GM23248 (cell line): ENCODE measurements at regions not wholly inside any gene's neighbourhood (a gene's known extent, or its start where the extent isn't known, plus 50 kb on each side); places are given as distances from the start of the nearest gene placed in this dataset.

Experiments used
- DNase-seq: peaks from one replicate; pipeline ENCODE4 v3.0.0-alpha.2; 2015
- H2AFZ ChIP-seq: fragments of 200-600 bp; sonication (generic); 2 replicates; pipeline ENCODE4 v1.6.1; 2016; ENCODE audit warnings: antibody characterized with exemption
- H3F3A ChIP-seq: fragments of 200-600 bp; sonication (generic); 2 replicates; pipeline ENCODE4 v1.6.1; 2016; ENCODE audit warnings: mild to moderate bottlenecking, antibody characterized with exemption, mixed run types; ENCODE audit not compliant: insufficient read depth
- H3K27ac ChIP-seq: fragments of 200-600 bp; sonication (generic); 2 replicates; pipeline ENCODE4 v1.5.1; 2016; ENCODE audit warnings: mild to moderate bottlenecking
- H3K27me3 ChIP-seq: fragments of 200-600 bp; sonication (generic); replicated peaks from 2 replicates; pipeline ENCODE4 v1.6.1; 2016; ENCODE audit warnings: mild to moderate bottlenecking; ENCODE audit not compliant: insufficient read depth
- H3K36me3 ChIP-seq: fragments of 200-600 bp; sonication (generic); 2 replicates; pipeline ENCODE4 v1.6.1; 2016; ENCODE audit warnings: low read depth, mild to moderate bottlenecking
- H3K4me1 ChIP-seq: fragments of 200-600 bp; sonication (generic); 2 replicates; pipeline ENCODE4 v1.6.1; 2016; ENCODE audit warnings: mild to moderate bottlenecking; ENCODE audit not compliant: insufficient read depth
- H3K4me2 ChIP-seq: fragments of 200-600 bp; sonication (generic); one replicate; pipeline ENCODE4 v1.6.1; 2016; ENCODE audit warnings: mild to moderate bottlenecking; ENCODE audit not compliant: unreplicated experiment
- H3K4me3 ChIP-seq: fragments of 200-600 bp; sonication (generic); 2 replicates; pipeline ENCODE4 v1.5.1; 2016; ENCODE audit warnings: mild to moderate bottlenecking
- H3K79me2 ChIP-seq: fragments of 200-600 bp; sonication (generic); 2 replicates; pipeline ENCODE4 v1.6.1; 2016; ENCODE audit warnings: mild to moderate bottlenecking; ENCODE audit not compliant: insufficient read depth
- H3K9ac ChIP-seq: fragments of 200-600 bp; sonication (generic); 2 replicates; pipeline ENCODE4 v1.6.1; 2016; ENCODE audit warnings: mild to moderate bottlenecking
- H3K9me2 ChIP-seq: fragments of 200-600 bp; sonication (generic); 2 replicates; pipeline ENCODE4 v1.6.1; 2016; ENCODE audit warnings: mixed run types, mild to moderate bottlenecking, moderate library complexity; ENCODE audit not compliant: insufficient read depth
- H3K9me3 ChIP-seq: fragments of 200-600 bp; sonication (generic); one replicate; pipeline ENCODE4 v1.6.1; 2017; ENCODE audit warnings: low read depth
- H4K20me1 ChIP-seq: fragments of 200-600 bp; sonication (generic); 2 replicates; pipeline ENCODE4 v1.6.0; 2016; ENCODE audit not compliant: insufficient read depth
- EZH2 ChIP-seq: fragments of 200-600 bp; sonication (generic); IDR thresholded peaks from 2 replicates; pipeline ENCODE4 v1.6.1; 2018; ENCODE audit warnings: antibody characterized with exemption, mild to moderate bottlenecking; ENCODE audit not compliant: insufficient read depth, poor library complexity, severe bottlenecking
- EZH2phosphoT487 ChIP-seq: fragments of 200-600 bp; sonication (generic); IDR thresholded peaks from 2 replicates; pipeline ENCODE4 v1.6.1; 2018; ENCODE audit warnings: antibody characterized with exemption, moderate library complexity, mild to moderate bottlenecking, low read depth; ENCODE audit not compliant: insufficient read depth
- WGBS, 2 experiments: methylation state at CpG; one replicate each; pipeline ENCODE4 v1.1.6; 2015 to 2017; ENCODE audit warnings: low lambda C conversion rate in 2 of 2, low coverage in 1 of 2; ENCODE audit errors: missing lambda C conversion rate in 2 of 2; 5-methylcytosine and 5-hydroxymethylcytosine counted together
- in situ Hi-C: fragments of 300-500 bp; cut with MboI; formaldehyde crosslinking; loops from 2 replicates; pipeline ENCODE4 v1.15.0; 2020

- in situ Hi-C loops = no loop called here
- Histone ChIP-seq H3K4me3 (no peak overlapping the region), H3K9ac (no peak overlapping the region), H3K79me2 (no peaks in the 10 kb centered on the region), H3K4me2 (no peak overlapping the region), H3K27me3 (no peaks in the 10 kb centered on the region), H2AFZ (no peak overlapping the region), H3K9me2 (no peaks in the 10 kb centered on the region), H3K36me3 (no peaks in the 10 kb centered on the region), H3K9me3 (no peaks in the 10 kb centered on the region), H4K20me1 (no peaks in the 10 kb centered on the region), H3K4me1 (no peaks in the 10 kb centered on the region), H3F3A (no peaks in the 10 kb centered on the region), H3K27ac (no peak overlapping the region)
- WGBS, 2 experiments = 10 to 13% methylated on average over 1 of the region's 1 CpG
- TF ChIP-seq EZH2 (no peak), EZH2phosphoT487 (no peak)
- DNase-seq = no peak
Measured at GRCh38 chr3:148457886-148458285, 239.8 kb upstream of the AGTR1 start.

- Histone ChIP-seq H3K9me3 (no peaks in the 10 kb centered on the region), H4K20me1 (no peaks in the 10 kb centered on the region), H3K4me3 (no peak overlapping the region), H3K9me2 (no peaks in the 10 kb centered on the region), H3K4me2 (no peak overlapping the region), H3F3A (0 out of 2 replicates have a peak, but pooled peaks cover 8% of the 10 kb centered on the region), H3K4me1 (peaks cover 12% of the 10 kb centered on the region), H2AFZ (no peak overlapping the region), H3K27ac (no peak overlapping the region), H3K36me3 (no peaks in the 10 kb centered on the region), H3K27me3 (no peaks in the 10 kb centered on the region), H3K9ac (no peak overlapping the region), H3K79me2 (no peaks in the 10 kb centered on the region)
- TF ChIP-seq EZH2 (no peak), EZH2phosphoT487 (no peak)
- peak; percentile 47 for DNase-seq
- in situ Hi-C loops = no loop called here
- WGBS, 2 experiments = 67 to 70% methylated on average over 1 of the region's 1 CpG
Measured at GRCh38 chr3:148459931-148460513, 237.7 kb upstream of the AGTR1 start.

GRCh38 chr3:148460686-148461085 is 237.0 kb upstream of the AGTR1 start:
- DNase-seq = no peak
- no peaks in the 10 kb centered on the region for H3K79me2 ChIP-seq
- H3K27ac ChIP-seq = no peak overlapping the region
- no peaks in the 10 kb centered on the region for H3K36me3 ChIP-seq
- H3K9me2 ChIP-seq = no peaks in the 10 kb centered on the region
- H3K4me2 ChIP-seq = no peak overlapping the region
- WGBS, 2 experiments = 85 to 86% methylated on average over 3 of the region's 3 CpGs
- no peaks in the 10 kb centered on the region for H4K20me1 ChIP-seq
- peaks cover 16% of the 10 kb centered on the region for H3K4me1 ChIP-seq
- no peak overlapping the region for H2AFZ ChIP-seq
- peaks cover 10% of the 10 kb centered on the region; the same call in 1 of the 2 replicates for H3F3A ChIP-seq
- in situ Hi-C loops = no loop called here
- no peaks in the 10 kb centered on the region for H3K9me3 ChIP-seq
- no peaks in the 10 kb centered on the region for H3K27me3 ChIP-seq
- no peak overlapping the region for H3K9ac ChIP-seq
- no peak for TF ChIP-seq EZH2phosphoT487
- no peak for TF ChIP-seq EZH2
- no peak overlapping the region for H3K4me3 ChIP-seq

- no peak overlapping the region for H3K4me3 ChIP-seq
- no peak overlapping the region for H3K4me2 ChIP-seq
- in situ Hi-C loops = no loop called here
- 42 to 56% methylated on average over 2 of the region's 2 CpGs for WGBS, 2 experiments
- no peaks in the 10 kb centered on the region for H3K9me2 ChIP-seq
- peaks cover 26% of the 10 kb centered on the region for H3K4me1 ChIP-seq
- no peak overlapping the region for H3K9ac ChIP-seq
- no peaks in the 10 kb centered on the region for H3K9me3 ChIP-seq
- H3K36me3 ChIP-seq = no peaks in the 10 kb centered on the region
- H3K79me2 ChIP-seq = no peaks in the 10 kb centered on the region
- TF ChIP-seq EZH2phosphoT487 (no peak), EZH2 (no peak)
- H4K20me1 ChIP-seq = no peaks in the 10 kb centered on the region
- peak; percentile 44 for DNase-seq
- H3K27me3 ChIP-seq = no peaks in the 10 kb centered on the region
- H2AFZ ChIP-seq = no peak overlapping the region
- H3F3A ChIP-seq = peaks cover 18% of the 10 kb centered on the region; the same call in 1 of the 2 replicates
- H3K27ac ChIP-seq = no peak overlapping the region
Measured at GRCh38 chr3:148464246-148464645, 233.5 kb upstream of the AGTR1 start.

GRCh38 chr3:148466143-148466542 is 231.6 kb upstream of the AGTR1 start:
- Histone ChIP-seq H3K9me3 (no peaks in the 10 kb centered on the region), H3K36me3 (no peaks in the 10 kb centered on the region), H2AFZ (peak overlapping the region; percentile 58), H3K79me2 (no peaks in the 10 kb centered on the region), H3K27ac (peak overlapping the region; percentile 31; the same call in 1 of the 2 replicates), H3K9ac (no peak overlapping the region), H3K4me2 (peak overlapping the region; percentile 14), H3K27me3 (no peaks in the 10 kb centered on the region), H3K4me3 (no peak overlapping the region), H3F3A (peaks cover 18% of the 10 kb centered on the region; the same call in 1 of the 2 replicates), H3K9me2 (no peaks in the 10 kb centered on the region), H4K20me1 (no peaks in the 10 kb centered on the region), H3K4me1 (peaks cover 26% of the 10 kb centered on the region)
- TF ChIP-seq EZH2 (no peak), EZH2phosphoT487 (no peak)
- in situ Hi-C loops = no loop called here
- 1 to 7% methylated on average over 2 of the region's 2 CpGs for WGBS, 2 experiments
- peak; percentile 66 for DNase-seq
